ENCODE measurements at regions not wholly inside any gene's neighbourhood (a gene's known extent, or its start where the extent isn't known, plus 50 kb on each side); places are given as distances from the start of the nearest gene placed in this dataset.

DNA sequence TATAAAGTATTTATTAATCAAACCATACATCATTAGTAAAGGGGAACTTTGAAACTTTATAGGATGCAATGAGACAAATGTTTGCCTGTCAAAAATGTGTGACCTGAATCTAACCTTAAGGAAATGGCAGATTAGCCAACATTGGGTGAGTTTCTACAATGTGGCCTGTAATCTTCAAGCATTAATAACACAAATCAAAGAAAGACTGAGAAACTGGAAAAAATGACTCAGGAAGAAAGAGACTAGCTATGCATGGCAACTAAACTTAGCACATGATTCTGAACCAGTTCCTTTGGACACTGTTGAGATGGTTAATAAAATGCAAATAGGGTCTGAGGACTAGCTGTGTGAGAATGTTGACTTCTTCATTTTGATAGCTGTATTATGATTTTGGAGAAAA, 628.6 kb upstream of the ID2 start:
- no peak for DNase-seq (ENCODE audit: low read depth in 1 of 2, low spot score in 1 of 2)

GRCh38 chr2:8054070-8054469, 627.8 kb upstream of the ID2 start:
- no peak for DNase-seq (ENCODE audit: low read depth in 1 of 2, low spot score in 1 of 2)

GRCh38 chr2:8058652-8059051, 623.2 kb upstream of the ID2 start:
- DNase-seq (ENCODE audit: low read depth in 1 of 2, low spot score in 1 of 2), result no peak

DNA sequence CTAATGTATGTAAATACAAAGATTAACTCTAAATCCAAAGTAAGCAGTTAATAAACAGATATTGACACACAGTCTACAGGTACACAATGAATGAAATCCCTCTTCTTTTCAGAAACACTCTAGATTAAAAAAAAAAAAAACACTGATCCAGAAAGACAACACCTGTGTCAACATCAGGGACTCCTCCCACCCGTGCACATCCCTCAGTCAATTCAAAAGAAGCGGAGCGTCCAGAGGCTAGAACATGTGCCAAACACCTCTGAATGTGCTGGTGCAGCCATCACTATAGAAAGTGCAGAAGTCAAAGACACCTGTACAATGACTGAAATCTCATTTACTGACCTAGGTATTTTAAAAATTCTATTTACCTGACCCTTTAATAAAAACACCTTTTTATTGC, 622.6 kb upstream of the ID2 start:
- no peak for DNase-seq (ENCODE audit: low read depth in 1 of 2, low spot score in 1 of 2)

- no peak for DNase-seq (ENCODE audit: low read depth in 1 of 2, low spot score in 1 of 2)
These were observed 622.1 kb upstream of the ID2 start for GRCh38 chr2:8059794-8060193.

DNA sequence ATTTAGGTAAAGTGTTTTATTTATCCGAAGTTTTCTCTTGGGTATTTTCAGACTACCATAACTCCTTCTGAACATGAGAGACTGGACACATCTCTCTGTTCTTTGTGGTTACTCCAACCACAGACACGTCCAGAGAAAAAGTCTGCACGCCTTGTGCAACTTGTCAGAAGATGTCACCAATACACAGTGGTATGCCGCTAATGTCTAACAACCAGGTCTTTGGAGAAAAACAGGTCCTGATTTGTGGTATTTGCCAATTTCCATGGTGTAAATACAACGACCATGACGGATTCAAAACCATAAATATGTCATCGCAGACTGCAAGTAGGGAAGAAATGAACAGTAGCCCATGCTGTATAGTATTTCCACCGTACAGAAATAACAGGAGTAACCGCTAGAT, 620.6 kb upstream of the ID2 start:
- no peak for DNase-seq (ENCODE audit: low read depth in 1 of 2, low spot score in 1 of 2)

DNA sequence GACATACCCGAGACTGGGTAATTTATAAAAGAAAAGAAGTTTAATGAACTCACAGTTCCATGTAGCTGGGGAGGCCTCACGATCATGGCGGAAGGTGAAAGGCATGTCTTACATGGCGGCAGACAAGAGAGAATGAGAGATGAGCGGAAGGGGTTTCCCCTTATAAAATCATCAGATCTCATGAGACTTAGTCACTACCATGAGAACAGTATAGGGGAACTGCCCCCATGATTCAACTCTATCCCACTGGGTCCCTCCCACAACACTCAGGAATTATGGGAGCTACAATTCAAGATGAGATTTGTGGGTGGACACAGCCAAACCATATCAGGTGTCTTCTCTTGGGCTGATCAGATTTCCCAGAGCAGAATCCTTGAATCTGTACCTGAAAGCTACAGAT, 617.3 kb upstream of the ID2 start:
- no peak for DNase-seq (ENCODE audit: low read depth in 1 of 2, low spot score in 1 of 2)

DNA sequence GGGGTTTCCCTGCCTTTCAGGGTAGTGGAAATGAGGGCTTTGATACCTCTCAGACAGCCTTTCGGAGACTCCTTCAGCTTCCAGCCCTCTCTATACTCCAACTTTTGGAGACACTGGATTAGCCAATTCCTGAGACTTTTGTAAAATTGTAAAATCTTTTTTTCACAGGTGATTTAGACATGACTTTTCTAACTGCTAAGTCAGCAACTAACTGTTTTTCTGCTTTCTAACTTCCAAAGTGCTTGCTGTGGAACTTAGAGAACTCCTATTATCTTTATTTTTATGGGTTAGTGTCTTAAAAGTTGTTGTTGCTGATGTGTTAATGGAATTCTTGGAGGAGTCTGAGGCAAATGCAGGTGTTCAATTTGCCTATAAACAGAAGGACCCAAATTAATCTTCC, 616.7 kb upstream of the ID2 start:
- DNase-seq (ENCODE audit: low read depth in 1 of 2, low spot score in 1 of 2), result no peak

DNA sequence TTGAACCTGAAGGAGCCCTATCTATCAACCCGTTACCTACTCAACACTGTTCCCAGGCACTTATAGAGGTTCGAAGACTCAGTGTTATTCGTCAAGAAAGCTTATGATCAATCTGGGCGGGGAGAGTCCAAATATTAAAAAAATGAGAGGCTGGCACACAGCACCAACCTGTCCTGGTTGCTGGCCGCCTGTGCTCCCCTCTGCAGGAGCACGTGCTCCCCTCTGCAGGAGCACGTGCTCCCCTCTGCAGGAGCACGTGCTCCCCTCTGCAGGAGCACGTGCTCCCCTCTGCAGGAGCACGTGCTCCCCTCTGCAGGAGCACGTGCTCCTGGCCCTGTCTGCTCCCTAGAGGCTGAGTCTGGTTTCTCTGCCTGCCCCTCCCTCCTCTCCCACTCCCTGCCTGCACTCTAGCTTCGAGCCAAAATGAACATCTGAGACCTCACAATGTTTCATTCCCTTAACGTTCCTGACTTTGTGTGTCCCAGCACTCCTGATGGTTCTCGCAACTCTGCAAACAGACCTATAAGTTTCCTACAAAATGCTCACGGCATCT, 614.0 kb upstream of the ID2 start:
- no peak for DNase-seq (ENCODE audit: low read depth in 1 of 2, low spot score in 1 of 2)

DNA sequence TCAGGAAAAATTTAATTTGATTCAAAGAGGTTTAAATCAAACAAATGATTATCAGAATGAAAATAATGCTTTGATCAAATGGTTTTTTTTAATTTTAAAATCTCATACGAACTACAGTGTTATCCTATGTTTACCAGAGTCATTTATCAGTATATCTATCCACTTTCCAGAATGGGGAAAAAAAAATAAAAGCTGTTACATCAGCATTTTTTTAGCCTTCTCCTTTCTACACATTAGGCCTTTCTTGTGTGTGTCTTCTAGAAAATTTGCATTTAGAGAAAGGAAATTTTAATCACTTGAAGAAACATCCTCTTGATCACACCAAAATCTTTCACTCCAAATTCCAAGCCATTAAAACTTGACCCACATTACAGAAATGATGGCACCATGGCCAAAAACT, 608.9 kb upstream of the ID2 start:
- no peak for DNase-seq (ENCODE audit: low read depth in 1 of 2, low spot score in 1 of 2)

GRCh38 chr2:8073916-8074315, 607.9 kb upstream of the ID2 start:
- DNase-seq (ENCODE audit: low read depth in 1 of 2, low spot score in 1 of 2), result no peak

DNA sequence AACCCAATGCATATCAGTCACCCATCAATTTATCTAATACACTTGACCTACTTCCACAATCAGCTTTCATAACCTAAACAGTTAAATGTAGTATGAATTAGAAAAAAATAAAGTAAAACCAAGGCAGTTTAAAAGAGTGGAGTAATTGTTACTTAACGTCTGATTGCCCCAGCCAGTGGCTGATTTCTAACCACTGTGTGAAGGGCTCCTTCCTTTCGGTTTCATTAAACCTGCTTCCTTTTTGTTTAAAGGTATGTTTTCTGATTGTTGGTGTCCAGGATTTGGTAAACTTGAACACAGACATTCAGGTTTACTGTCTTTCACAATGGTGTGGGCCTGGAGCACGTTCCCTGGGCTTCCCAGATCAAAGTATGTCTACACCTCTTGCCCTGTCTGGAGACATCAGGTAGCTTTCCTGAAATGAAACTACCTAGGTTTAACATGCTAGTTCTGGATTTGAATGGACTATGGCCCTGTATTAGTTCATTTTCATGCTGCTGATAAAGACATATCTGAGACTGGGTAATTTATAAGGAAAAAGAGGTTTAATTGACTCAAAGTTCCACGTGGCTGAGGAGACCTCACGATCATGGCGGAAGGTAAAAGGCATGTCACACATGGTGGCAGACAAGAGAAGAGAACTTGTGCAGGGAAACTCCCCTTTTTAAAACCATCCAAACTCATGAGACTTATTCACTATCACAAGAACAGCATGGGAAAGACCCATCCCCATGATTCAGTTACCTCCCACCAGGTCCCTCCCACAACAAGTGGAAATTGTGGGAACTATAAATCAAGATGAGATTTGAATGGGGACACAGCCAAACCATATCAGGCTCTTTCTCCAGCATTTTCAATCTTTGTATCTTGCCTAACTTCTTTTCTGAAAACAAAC, 605.2 kb upstream of the ID2 start:
- no peak for DNase-seq (ENCODE audit: low read depth in 1 of 2, low spot score in 1 of 2)

DNA sequence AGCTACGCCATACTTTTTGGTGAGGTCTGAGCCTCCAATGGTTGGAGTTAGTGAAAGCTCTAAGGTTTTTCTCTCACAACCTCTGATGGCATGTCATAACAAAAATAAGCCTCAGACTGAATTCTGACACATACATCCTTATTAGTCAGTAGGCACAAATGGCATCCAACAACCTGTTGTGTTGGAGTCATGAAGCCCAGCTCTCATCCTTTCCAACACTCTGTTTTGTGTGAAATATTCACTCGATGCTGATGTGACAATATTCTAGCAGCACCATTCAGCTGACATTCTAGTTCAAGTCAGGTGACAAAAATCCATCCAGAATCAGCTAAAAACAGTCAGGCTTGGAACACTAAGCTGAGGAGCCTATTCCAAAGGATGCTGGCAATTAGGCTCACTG, 603.2 kb upstream of the ID2 start:
- DNase-seq (ENCODE audit: low read depth in 1 of 2, low spot score in 1 of 2), result no peak

- DNase-seq (ENCODE audit: low read depth in 1 of 2, low spot score in 1 of 2), result no peak
These were observed 601.8 kb upstream of the ID2 start for GRCh38 chr2:8080063-8080462.

- no peak for DNase-seq (ENCODE audit: low read depth in 1 of 2, low spot score in 1 of 2)
These were observed 600.7 kb upstream of the ID2 start for GRCh38 chr2:8081130-8081529.

- DNase-seq (ENCODE audit: low read depth in 1 of 2, low spot score in 1 of 2), result no peak
These were observed 599.0 kb upstream of the ID2 start for GRCh38 chr2:8082840-8083239.

GRCh38 chr2:8086357-8086756, 595.5 kb upstream of the ID2 start:
- no peak for DNase-seq (ENCODE audit: low read depth in 1 of 2, low spot score in 1 of 2)

- DNase-seq (ENCODE audit: low read depth in 1 of 2, low spot score in 1 of 2), result no peak
These were observed 594.9 kb upstream of the ID2 start for GRCh38 chr2:8086796-8087479.

- no peak for DNase-seq (ENCODE audit: low read depth in 1 of 2, low spot score in 1 of 2)
These were observed 594.4 kb upstream of the ID2 start for GRCh38 chr2:8087480-8087840.

- DNase-seq (ENCODE audit: low read depth in 1 of 2, low spot score in 1 of 2), result no peak
These were observed 593.0 kb upstream of the ID2 start for GRCh38 chr2:8088810-8089209.

GRCh38 chr2:8089596-8089995, 592.3 kb upstream of the ID2 start:
- DNase-seq (ENCODE audit: low read depth in 1 of 2, low spot score in 1 of 2), result no peak
